ENCODE measurements at regions not wholly inside any gene's neighbourhood (a gene's known extent, or its start where the extent isn't known, plus 50 kb on each side); places are given as distances from the start of the nearest gene placed in this dataset.

DNA sequence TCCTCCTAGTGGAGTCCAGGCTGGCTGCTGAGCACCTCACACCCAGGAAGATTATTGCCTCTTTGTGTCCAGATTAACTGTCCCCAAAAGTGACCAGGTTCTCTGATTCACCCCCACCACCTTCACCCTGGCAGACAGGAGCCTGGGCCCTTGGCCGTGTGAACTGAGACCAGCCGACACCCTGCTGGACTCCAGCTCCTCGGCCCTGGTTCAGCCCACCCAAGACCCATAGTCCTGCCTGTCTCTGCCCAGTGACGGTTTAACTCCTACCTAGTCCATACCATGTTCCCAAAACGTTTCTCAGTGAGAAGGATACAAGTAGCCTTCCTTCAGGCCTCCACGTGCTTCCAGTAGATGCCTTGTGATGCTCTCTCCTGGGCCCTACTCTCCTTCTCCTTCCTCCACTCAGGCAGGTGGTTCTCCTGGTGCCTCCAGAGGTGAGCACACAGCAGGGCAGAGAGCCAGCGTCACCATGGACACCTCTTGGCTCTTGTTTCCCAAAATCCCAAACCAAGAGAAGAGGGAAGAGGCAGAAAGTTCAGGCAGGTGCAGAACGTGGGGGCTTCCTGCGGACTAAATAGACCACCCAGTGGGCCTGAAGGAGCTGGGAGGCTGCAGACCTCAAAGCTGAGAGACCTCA, 134.4 kb upstream of the CST7 start:
- 76 to 91% (median 86%) methylated on average over 9 of the region's 9 CpGs for WGBS, 5 donors
- Histone ChIP-seq H3K27me3 (replicated peaks in 1 of 7) (peaks cover 0 to 7% (median 0%) of the 10 kb centered on the region in 7 donors), H3K4me1 (peaks cover 0 to 26% (median 0%) of the 10 kb centered on the region in 6 donors), H3K9me3 (no peaks in the 10 kb centered on the region), H3K27ac (no peak overlapping the region), H3K4me3 (no peak overlapping the region), H3K36me3 (no peaks in the 10 kb centered on the region)
- intact Hi-C loops (cut with DNase I; ENCODE audit: low total_unique reads) = no loop called here
- peak; percentile 60 for DNase-seq
- TF ChIP-seq POLR2AphosphoS5 (IDR thresholded peaks at IDR 0.05) (no peak), POLR2A (IDR thresholded peaks at IDR 0.05) (no peak), CTCF (IDR thresholded peaks at IDR 0.05 in 8 of 11, conservative IDR thresholded peaks at IDR 0.05 in 3 of 11) (no peak)

- intact Hi-C loops (cut with DNase I; ENCODE audit: low total_unique reads) = no loop called here
These were observed 133.8 kb upstream of the CST7 start for GRCh38 chr20:24815196-24815815.

DNA sequence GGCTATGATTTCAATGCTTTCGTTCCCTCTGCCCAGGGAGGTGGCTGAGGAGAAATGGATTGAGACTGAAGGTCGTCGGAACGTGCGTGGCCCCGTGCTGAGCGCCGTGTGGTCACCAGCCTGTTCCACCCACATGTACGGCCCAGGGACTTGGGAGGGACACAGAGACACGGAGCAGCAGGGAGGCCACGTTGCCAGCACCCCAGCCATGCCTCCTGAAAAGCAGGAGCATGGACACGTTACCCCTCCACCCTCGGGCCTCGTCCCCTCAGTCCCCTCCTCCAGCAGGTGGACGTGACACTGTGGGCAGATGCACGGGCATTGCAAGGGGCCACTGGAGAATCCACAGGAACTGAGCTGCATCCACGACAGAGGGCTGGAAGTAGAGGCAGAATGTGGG, 133.1 kb upstream of the CST7 start:
- no peak overlapping the region for H3K4me3 ChIP-seq
- 64 to 86% (median 76%) methylated on average over 5 to 17 of the region's 17 CpGs for WGBS, 5 donors
- no peak overlapping the region for H3K27ac ChIP-seq
- peaks cover 0 to 26% (median 0%) of the 10 kb centered on the region in 6 donors for H3K4me1 ChIP-seq
- H3K27me3 ChIP-seq (replicated peaks in 1 of 7) = peaks cover 0 to 2% (median 0%) of the 10 kb centered on the region in 7 donors
- no peak for TF ChIP-seq POLR2A (IDR thresholded peaks at IDR 0.05)
- no peak for TF ChIP-seq CTCF (IDR thresholded peaks at IDR 0.05 in 8 of 11, conservative IDR thresholded peaks at IDR 0.05 in 3 of 11)
- no peak for TF ChIP-seq POLR2AphosphoS5 (IDR thresholded peaks at IDR 0.05)
- H3K9me3 ChIP-seq = no peaks in the 10 kb centered on the region
- intact Hi-C loops (cut with DNase I; ENCODE audit: low total_unique reads) = no loop called here
- H3K36me3 ChIP-seq = no peaks in the 10 kb centered on the region
- DNase-seq = peak; percentile 59

More at GRCh38 chr20:24815196-24815815, 133.8 kb upstream of the CST7 start:
- 79 to 89% (median 84%) methylated on average over 16 of the region's 16 CpGs for WGBS, 5 donors
- Histone ChIP-seq H3K9me3 (no peaks in the 10 kb centered on the region), H3K36me3 (no peaks in the 10 kb centered on the region), H3K4me1 (peaks cover 0 to 26% (median 0%) of the 10 kb centered on the region in 6 donors), H3K27ac (no peak overlapping the region), H3K27me3 (replicated peaks in 1 of 7) (peaks cover 0 to 7% (median 0%) of the 10 kb centered on the region in 7 donors), H3K4me3 (no peak overlapping the region)
- TF ChIP-seq POLR2AphosphoS5 (IDR thresholded peaks at IDR 0.05) (no peak), CTCF (IDR thresholded peaks at IDR 0.05 in 8 of 11, conservative IDR thresholded peaks at IDR 0.05 in 3 of 11) (no peak), POLR2A (IDR thresholded peaks at IDR 0.05) (no peak)
- peak; percentile 56 for DNase-seq

DNA sequence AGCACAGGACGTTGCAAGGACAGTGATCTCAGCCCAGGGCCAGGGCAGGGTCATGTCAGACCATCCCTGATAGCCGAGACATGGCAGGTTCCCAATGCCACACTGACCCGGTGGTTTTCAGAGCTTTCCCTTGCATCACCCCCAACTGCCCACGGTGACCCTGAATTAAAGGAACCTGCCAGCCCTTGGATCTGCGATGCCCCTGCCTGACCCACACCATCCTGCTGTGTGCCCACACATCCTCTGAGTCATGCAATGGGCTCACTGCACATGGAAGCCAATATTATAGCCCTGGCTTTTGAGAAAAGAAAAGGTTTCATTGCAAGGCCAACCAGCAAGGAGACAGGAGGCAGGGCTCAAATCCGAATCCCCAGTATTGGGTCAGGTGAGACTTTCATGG, 132.6 kb upstream of the CST7 start:
- no peaks in the 10 kb centered on the region for H3K27me3 ChIP-seq (replicated peaks in 1 of 7)
- WGBS, 5 donors = 40 to 69% (median 48%) methylated on average over 5 to 6 of the region's 6 CpGs
- intact Hi-C loops (cut with DNase I; ENCODE audit: low total_unique reads) = no loop called here
- no peaks in the 10 kb centered on the region for H3K36me3 ChIP-seq
- peak overlapping the region in 3 of 8 donors; percentile 1 to 11 (median 8) for H3K27ac ChIP-seq
- H3K4me3 ChIP-seq = no peak overlapping the region
- peaks cover 0 to 26% (median 0%) of the 10 kb centered on the region in 6 donors for H3K4me1 ChIP-seq
- TF ChIP-seq POLR2AphosphoS5 (IDR thresholded peaks at IDR 0.05) (peak; percentile 24 to 67 (median 60)), CTCF (IDR thresholded peaks at IDR 0.05 in 8 of 11, conservative IDR thresholded peaks at IDR 0.05 in 3 of 11) (no peak)
- DNase-seq = peak; percentile 76
- no peaks in the 10 kb centered on the region for H3K9me3 ChIP-seq
